ENCODE measurements at regions not wholly inside any gene's neighbourhood (a gene's known extent, or its start where the extent isn't known, plus 50 kb on each side); places are given as distances from the start of the nearest gene placed in this dataset.
"Not testable (repeated sequence)": the region's sequence is repeated elsewhere in the genome, so short reads cannot be mapped to it uniquely, and the experiment has no call there.

DNA sequence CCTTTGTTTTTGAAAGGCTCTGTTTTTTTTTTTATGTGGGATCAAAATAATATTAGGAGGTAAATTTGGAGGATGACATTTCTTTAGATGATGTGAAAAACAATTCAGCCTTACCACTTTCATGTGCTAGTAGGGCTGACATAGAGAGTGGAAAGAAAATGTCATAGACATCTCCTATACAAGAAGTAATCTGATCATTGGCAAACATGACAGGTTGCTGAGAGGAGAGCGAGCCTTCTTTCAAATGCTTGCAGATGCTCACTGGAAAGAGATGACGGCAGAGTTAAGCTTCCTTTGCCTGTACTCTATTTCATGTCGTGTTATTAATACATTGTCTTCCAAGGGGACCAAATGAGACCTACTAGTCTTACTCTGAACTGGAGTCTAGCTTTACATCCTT is 160.1 kb upstream of the DAP start:
- DNase-seq (ENCODE audit: low spot score), result no peak

DNA sequence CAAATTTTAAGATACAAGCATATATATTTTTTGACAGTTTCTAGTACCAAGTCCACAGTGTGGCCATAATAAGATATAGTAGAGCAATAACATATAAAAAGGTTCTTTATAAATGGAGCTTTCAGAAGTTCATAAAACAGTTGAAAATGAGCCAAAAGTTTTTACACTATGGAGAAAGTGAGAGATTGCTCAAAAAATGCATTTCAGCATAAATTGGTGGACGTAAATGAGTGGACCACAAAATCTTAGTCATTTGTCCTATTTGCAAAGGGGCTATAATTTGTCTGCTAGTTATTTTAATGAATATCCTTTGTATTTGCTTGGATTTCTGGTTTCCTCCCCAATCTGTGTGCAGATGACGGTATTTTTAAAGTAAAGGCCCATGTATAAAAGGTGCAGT is 159.4 kb upstream of the DAP start:
- no peak for DNase-seq (ENCODE audit: low spot score)

GRCh38 chr5:10914741-10915480 is 153.9 kb upstream of the DAP start:
- DNase-seq (ENCODE audit: low spot score), result no peak

GRCh38 chr5:10913841-10914240 is 152.8 kb upstream of the DAP start:
- DNase-seq (ENCODE audit: low spot score), result peak; percentile 20

- DNase-seq (ENCODE audit: low spot score), result no peak
Measured at GRCh38 chr5:10913181-10913810, 152.3 kb upstream of the DAP start.

GRCh38 chr5:10912435-10912834 is 151.4 kb upstream of the DAP start:
- no peak for DNase-seq (ENCODE audit: low spot score)

DNA sequence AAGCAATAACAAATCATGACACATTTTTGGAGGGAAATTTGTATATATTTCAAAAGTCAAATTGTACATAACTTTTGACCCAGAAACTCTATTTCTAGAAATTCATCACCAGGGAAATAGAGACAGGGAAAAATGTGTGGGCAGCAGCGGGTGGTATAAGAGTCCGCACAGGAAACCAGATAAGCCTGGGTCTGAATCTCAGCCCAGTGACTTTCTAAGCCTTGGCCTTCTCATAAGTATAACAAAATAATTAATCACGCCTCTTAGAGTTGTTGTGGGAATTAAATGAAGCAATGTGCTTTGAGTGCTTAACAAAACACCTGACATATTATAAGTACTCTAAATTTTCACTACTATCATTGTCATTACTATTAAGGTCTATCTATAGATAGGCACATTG is 149.2 kb upstream of the DAP start:
- no peak for DNase-seq (ENCODE audit: low spot score)

DNA sequence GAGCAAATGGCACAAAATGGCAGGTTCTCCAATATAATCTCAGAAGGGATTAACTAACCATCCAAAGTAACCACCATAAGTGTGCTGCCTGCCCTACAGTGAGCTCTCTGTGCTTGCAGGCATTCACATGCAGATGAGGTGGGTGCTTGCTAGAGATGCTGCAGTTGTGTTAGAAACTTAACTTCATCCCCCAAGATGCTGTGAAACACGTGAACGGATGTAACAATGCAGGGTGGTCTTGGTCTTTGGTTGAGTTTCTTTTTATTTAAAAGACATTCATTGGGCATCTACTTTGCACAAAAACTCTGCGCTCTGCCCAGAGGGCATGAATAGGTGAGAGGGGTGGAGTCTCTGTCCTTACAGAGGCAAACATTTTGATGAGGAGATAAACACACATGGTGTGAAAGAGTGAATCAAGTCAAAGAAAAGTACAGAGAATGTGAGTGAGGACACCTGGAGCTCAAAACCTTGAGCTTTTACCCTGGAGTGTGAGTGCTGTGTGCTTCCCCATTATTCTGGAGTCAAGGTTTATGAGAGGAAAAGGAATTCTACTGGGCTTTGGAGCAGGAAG is 143.9 kb upstream of the DAP start:
- no peak for DNase-seq (ENCODE audit: low spot score)

- no peak for DNase-seq (ENCODE audit: low spot score)
Measured at GRCh38 chr5:10903786-10904560, 142.9 kb upstream of the DAP start.

DNA sequence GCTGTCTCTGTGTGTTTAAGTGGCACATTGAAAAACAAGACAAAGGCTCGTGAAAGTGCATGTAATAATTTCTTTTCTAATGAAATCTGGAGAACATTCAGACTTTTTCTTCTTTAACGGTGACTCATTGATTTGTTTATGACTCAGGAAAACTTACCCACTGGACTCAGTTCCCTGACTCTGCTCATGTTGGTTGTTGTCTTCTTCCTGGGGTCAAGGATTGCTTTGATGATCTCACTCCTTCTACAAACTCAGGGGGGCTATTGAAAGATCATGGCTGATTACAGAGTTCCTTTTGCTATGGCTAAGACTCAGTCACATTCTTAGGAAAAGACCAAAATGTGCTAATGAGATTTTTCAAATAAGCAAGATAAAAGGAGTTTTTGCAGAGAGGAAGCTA is 141.1 kb upstream of the DAP start:
- DNase-seq (ENCODE audit: low spot score), result no peak

DNA sequence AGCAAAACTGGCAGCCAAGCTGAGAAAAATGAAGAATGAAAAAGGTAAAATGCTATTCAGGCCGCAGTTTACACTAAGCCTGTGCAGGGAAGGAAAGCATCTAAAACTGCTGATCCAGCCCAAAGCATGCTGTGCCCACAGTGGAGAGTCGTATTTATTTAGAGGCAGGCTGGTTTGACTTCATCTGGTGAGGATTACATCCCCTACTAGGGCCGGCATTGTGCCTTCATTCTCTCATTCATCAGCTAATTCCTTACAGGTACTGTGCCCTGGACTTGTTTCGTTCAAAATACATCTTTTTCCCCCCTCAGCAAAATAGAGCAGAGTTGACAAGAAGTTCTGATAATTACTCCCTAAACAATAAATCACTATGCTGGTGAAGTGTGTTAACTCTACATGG is 137.5 kb upstream of the DAP start:
- DNase-seq (ENCODE audit: low spot score), result no peak

- DNase-seq (ENCODE audit: low spot score), result no peak
Measured at GRCh38 chr5:10896016-10896415, 135.0 kb upstream of the DAP start.

DNA sequence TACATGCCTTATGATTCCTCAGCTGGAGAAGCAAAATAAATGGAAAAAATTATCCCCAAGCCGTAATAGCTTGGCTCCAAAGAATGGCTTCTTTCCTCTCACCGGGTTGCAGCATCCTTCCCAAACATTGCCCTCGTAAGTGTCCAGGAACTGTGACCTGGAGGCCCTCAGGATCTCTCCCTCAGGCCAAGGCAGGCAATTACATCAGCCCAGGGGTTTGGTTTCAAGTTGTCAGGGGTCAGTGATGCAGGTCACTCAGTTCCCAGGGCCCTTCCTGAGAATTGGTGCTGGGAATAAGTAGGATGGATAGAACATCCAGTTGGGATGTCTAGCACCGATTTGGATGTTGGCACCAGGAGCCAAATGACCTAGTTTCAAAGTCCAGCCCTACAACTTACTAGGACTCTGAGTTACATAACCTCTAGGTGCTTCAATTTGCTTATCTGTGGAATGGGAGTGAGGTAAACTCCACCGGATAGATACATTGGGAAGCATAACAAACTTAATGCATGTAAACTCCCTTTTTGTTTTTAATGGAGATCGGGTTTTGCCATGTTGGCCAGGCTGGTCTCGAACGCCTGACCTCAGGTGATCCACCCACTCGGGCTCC is 133.5 kb upstream of the DAP start:
- DNase-seq (ENCODE audit: low spot score), result no peak

GRCh38 chr5:10892911-10893215 is 131.8 kb upstream of the DAP start:
- no peak for DNase-seq (ENCODE audit: low spot score)

DNA sequence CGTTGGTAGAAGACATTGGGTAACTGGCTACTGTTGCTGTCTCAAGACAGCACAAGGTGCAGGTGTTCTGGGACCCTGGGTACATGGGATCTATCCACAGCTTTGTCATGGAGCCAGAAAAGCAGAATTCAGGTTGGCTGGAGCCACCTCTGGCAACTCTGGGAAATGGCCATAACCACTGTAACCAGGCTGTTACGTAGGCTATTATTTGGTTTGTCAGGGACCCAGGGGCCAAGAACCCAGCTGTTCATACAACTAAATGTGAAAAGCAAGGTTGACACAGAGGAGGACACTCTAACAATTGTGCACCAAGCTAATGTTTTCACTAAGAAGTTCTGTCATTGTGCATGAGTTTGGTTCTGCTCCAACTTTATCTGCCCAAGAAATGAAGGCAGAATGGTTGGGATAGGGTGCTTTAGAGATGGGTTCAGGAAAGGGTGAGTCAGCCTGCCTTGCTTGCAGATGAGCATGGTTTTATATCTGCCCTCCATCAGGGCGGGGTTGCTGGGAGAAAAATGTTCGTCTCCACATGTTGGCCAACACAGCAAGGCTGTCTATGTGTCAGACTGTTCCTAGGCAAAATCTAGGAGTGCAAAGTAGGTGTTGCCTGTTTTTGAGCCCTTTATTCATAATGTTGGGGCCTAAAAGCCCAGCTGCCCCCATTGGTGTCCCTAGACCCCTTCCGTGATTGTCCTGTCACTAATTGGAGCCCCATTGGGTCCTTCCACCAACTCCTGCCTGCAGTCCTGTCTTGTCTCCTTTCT is 131.3 kb upstream of the DAP start:
- DNase-seq (ENCODE audit: low spot score), result no peak

DNA sequence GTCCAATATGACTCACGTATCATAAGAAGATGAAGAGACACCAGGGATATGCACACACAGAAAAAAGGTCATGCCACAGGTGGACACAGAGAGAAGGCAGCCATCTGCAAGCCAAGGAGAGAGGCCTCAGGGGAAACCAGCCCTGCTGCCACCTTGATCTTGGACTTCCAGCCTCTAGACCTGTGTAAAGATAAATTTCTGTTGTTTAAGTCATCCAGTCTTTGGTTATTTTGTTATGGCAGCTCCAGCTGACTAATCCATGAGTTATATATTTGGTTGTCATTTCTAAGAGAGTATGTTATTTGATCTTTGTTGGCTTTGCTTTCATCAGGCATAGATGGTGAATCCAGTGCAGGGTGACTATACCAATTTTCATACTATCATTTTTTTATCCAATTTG is 130.2 kb upstream of the DAP start:
- DNase-seq (ENCODE audit: low spot score), result no peak

DNA sequence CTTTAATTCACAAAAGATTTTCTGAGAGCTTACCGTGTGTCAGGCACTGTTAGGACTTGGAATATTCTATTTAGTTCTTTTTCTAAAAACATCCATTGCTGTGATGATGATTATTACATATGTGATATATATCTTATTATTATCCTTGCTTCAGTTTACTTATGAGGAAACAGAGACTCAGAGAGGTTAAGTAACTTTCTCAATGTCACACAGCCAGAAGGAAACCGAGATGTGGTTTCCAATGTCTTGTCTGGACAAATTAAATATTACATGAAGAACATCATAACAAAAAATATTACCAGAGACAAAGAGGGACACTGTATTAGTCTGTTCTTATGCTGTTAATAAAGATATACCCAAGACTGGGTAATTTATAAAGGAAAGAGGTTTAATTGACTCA is 125.5 kb upstream of the DAP start:
- DNase-seq (ENCODE audit: low spot score), result no peak

DNA sequence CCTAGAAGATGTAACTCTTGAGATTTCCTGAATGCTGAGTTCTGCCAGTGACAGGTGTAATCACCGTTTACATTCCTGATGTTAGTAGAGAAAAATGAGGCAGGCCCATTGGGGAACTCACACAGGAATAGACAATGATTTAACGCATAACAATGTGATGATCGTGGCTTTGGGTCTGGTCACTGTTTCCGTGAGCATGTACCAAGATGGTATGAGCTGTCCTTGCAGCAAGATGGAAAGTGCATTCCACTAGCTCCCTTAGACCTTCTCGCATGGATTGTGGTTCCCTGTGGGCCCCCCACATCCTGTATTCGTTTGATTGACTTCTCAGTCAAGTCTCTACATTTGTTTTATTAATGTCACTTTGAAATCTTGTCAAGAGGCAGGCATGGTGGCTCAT is 124.0 kb upstream of the DAP start:
- DNase-seq (ENCODE audit: low spot score), result no peak

DNA sequence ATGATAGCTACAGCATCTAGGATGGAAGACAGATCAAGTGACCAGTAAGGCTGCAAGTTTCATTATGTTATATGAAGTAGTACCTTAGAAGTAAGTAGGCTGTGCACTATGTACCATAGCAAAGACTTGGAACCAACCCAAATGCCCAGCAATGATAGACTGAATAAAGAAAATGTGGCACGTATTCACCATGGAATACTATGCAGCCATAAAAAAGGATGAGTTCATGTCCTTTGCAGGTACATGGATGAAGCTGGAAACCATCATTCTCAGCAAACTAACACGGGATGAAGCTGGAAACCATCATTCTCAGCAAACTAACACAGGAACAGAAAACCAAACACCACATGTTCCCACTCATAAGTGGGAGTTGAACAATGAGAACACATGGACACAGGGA is 122.9 kb upstream of the DAP start:
- DNase-seq (ENCODE audit: low spot score), result not testable (repeated sequence)

- no peak for DNase-seq (ENCODE audit: low spot score)
Measured at GRCh38 chr5:10880934-10881333, 119.9 kb upstream of the DAP start.

- not testable (repeated sequence) for DNase-seq (ENCODE audit: low spot score)
Measured at GRCh38 chr5:10876996-10877395, 116.0 kb upstream of the DAP start.
